ENCODE measurements at regions not wholly inside any gene's neighbourhood (a gene's known extent, or its start where the extent isn't known, plus 50 kb on each side); places are given as distances from the start of the nearest gene placed in this dataset.
"Not testable (repeated sequence)": the region's sequence is repeated elsewhere in the genome, so short reads cannot be mapped to it uniquely, and the experiment has no call there.

- DNase-seq, result not testable (repeated sequence)
Observed at GRCh38 chr7:26424319-26424718, 132.7 kb downstream of the SNX10 start.

- peak in 1 of 2 experiments; percentile 40 for DNase-seq
Observed at GRCh38 chr7:26425655-26426054, 134.0 kb downstream of the SNX10 start.

- peak in 1 of 2 experiments; percentile 67 for DNase-seq
Observed at GRCh38 chr7:26426096-26426495, 134.4 kb downstream of the SNX10 start.

GRCh38 chr7:26428571-26428970 is 136.9 kb downstream of the SNX10 start:
- DNase-seq, result no peak

GRCh38 chr7:26429168-26429567 is 137.5 kb downstream of the SNX10 start:
- DNase-seq, result no peak

GRCh38 chr7:26434974-26435373 is 143.3 kb downstream of the SNX10 start:
- no peak for DNase-seq

GRCh38 chr7:26437003-26437532 is 145.4 kb downstream of the SNX10 start:
- no peak for DNase-seq

GRCh38 chr7:26438078-26438477 is 146.4 kb downstream of the SNX10 start:
- DNase-seq, result no peak

- peak; percentile 23 to 40 for DNase-seq
Observed at GRCh38 chr7:26439521-26440232, 148.0 kb downstream of the SNX10 start.

- peak; percentile 84 to 95 for DNase-seq
Observed at GRCh38 chr7:26440233-26441001, 148.8 kb downstream of the SNX10 start.

GRCh38 chr7:26441002-26441521 is 149.4 kb downstream of the SNX10 start:
- DNase-seq, result peak in 1 of 2 experiments; percentile 82

- DNase-seq, result no peak
Observed at GRCh38 chr7:26441611-26442277, 150.1 kb downstream of the SNX10 start.

GRCh38 chr7:26443006-26443405 is 151.3 kb downstream of the SNX10 start:
- DNase-seq, result no peak

GRCh38 chr7:26443751-26444150 is 152.1 kb downstream of the SNX10 start:
- DNase-seq, result no peak

GRCh38 chr7:26444555-26444954 is 152.9 kb downstream of the SNX10 start:
- DNase-seq, result no peak

- no peak for DNase-seq
Observed at GRCh38 chr7:26447116-26447515, 155.5 kb downstream of the SNX10 start.

- no peak for DNase-seq
Observed at GRCh38 chr7:26449175-26450165, 157.8 kb downstream of the SNX10 start.

- DNase-seq, result peak in 1 of 2 experiments; percentile 59
Observed at GRCh38 chr7:26451997-26452396, 160.3 kb downstream of the SNX10 start.

- no peak for DNase-seq
Observed at GRCh38 chr7:26454180-26454579, 162.5 kb downstream of the SNX10 start.

GRCh38 chr7:26457696-26458327 is 166.2 kb downstream of the SNX10 start:
- no peak for DNase-seq

GRCh38 chr7:26458466-26459145 is 166.9 kb downstream of the SNX10 start:
- no peak for DNase-seq
